H9 (cell line): ENCODE measurements at regions not wholly inside any gene's neighbourhood (a gene's known extent, or its start where the extent isn't known, plus 50 kb on each side); places are given as distances from the start of the nearest gene placed in this dataset.

Experiments used
- DNase-seq: peaks from one replicate; pipeline ENCODE4 v3.0.0-alpha.2; 2017
- H2AFZ ChIP-seq: one replicate; pipeline ENCODE4 v1.6.1; 2013; ENCODE audit warnings: mild to moderate bottlenecking, low read length, control low read depth, moderate library complexity
- H2AK5ac ChIP-seq: 2 replicates; pipeline ENCODE4 v1.6.1; 2013; ENCODE audit warnings: low read length, control low read depth, mixed read lengths; ENCODE audit not compliant: insufficient read length
- H2BK120ac ChIP-seq: one replicate; pipeline ENCODE4 v1.6.1; 2013; ENCODE audit warnings: low read depth, mild to moderate bottlenecking, low read length, control low read depth, inconsistent platforms; ENCODE audit not compliant: poor library complexity, severe bottlenecking
- H2BK12ac ChIP-seq: 2 replicates; pipeline ENCODE4 v1.6.1; 2013; ENCODE audit warnings: low read length, control low read depth, mixed read lengths, low read depth; ENCODE audit not compliant: insufficient read length
- H2BK15ac ChIP-seq: 2 replicates; pipeline ENCODE4 v1.6.1; 2013; ENCODE audit warnings: low read depth, low read length, control low read depth
- H2BK20ac ChIP-seq: one replicate; pipeline ENCODE4 v1.6.1; 2013; ENCODE audit warnings: low read depth, mild to moderate bottlenecking, low read length, control low read depth, inconsistent platforms; ENCODE audit not compliant: poor library complexity, severe bottlenecking
- H2BK5ac ChIP-seq: 2 replicates; pipeline ENCODE4 v1.6.1; 2013; ENCODE audit warnings: low read length, control low read depth, mixed read lengths; ENCODE audit not compliant: insufficient read length
- H3K14ac ChIP-seq: 2 replicates; pipeline ENCODE4 v1.6.1; 2013; ENCODE audit warnings: low read length, control low read depth; ENCODE audit not compliant: insufficient read depth
- H3K18ac ChIP-seq: 2 replicates; pipeline ENCODE4 v1.6.1; 2013; ENCODE audit warnings: low read depth, mild to moderate bottlenecking, mixed read lengths, low read length, control low read depth; ENCODE audit not compliant: insufficient read length
- H3K23ac ChIP-seq: 2 replicates; pipeline ENCODE4 v1.6.1; 2013; ENCODE audit warnings: low read length, control low read depth, mixed read lengths, low read depth; ENCODE audit not compliant: insufficient read length
- H3K23me2 ChIP-seq: 2 replicates; pipeline ENCODE4 v1.6.1; 2013; ENCODE audit warnings: low read depth, mild to moderate bottlenecking, mixed read lengths, low read length, control low read depth; ENCODE audit not compliant: insufficient read length, poor library complexity, severe bottlenecking
- H3K27ac ChIP-seq: 2 replicates; pipeline ENCODE4 v1.5.1; 2013; ENCODE audit warnings: low read length, control low read depth, mixed read lengths, low read depth; ENCODE audit not compliant: insufficient read length
- H3K27me3 ChIP-seq: 2 replicates; pipeline ENCODE4 v1.6.1; 2013; ENCODE audit warnings: low read length, control low read depth, inconsistent platforms; ENCODE audit not compliant: insufficient read depth
- H3K4ac ChIP-seq: 2 replicates; pipeline ENCODE4 v1.6.1; 2013; ENCODE audit warnings: low read depth, mild to moderate bottlenecking, control low read depth, inconsistent platforms, low read length, moderate library complexity
- H3K4me1 ChIP-seq: 2 replicates; pipeline ENCODE4 v1.6.1; 2013; ENCODE audit warnings: low read length, control low read depth, inconsistent platforms; ENCODE audit not compliant: insufficient read depth
- H3K4me2 ChIP-seq: 2 replicates; pipeline ENCODE4 v1.6.1; 2013; ENCODE audit warnings: low read length, control low read depth, mixed read lengths; ENCODE audit not compliant: insufficient read length, insufficient read depth
- H3K56ac ChIP-seq: 2 replicates; pipeline ENCODE4 v1.6.1; 2013; ENCODE audit warnings: low read depth, mild to moderate bottlenecking, mixed read lengths, low read length, control low read depth; ENCODE audit not compliant: insufficient read length
- H3K79me1 ChIP-seq: 2 replicates; pipeline ENCODE4 v1.6.1; 2013; ENCODE audit warnings: low read depth, mild to moderate bottlenecking, moderate library complexity, low read length, control low read depth, inconsistent platforms; ENCODE audit not compliant: insufficient read depth, poor library complexity, severe bottlenecking
- H3K79me2 ChIP-seq: 2 replicates; pipeline ENCODE4 v1.6.1; 2013; ENCODE audit warnings: low read length, control low read depth, inconsistent platforms; ENCODE audit not compliant: insufficient read depth
- H3K9ac ChIP-seq: 2 replicates; pipeline ENCODE4 v1.6.1; 2013; ENCODE audit warnings: low read length, control low read depth, mixed read lengths; ENCODE audit not compliant: insufficient read length; ENCODE audit errors: extremely low read depth
- H3K9me3 ChIP-seq: one replicate; pipeline ENCODE4 v1.6.1; 2013; ENCODE audit warnings: low read depth, low read length, inconsistent platforms; ENCODE audit not compliant: control insufficient read depth
- H3T11ph ChIP-seq: one replicate; pipeline ENCODE4 v1.6.1; 2013; ENCODE audit warnings: mild to moderate bottlenecking, low read length, control low read depth, inconsistent platforms
- H4K20me1 ChIP-seq: one replicate; pipeline ENCODE4 v1.6.1; 2013; ENCODE audit not compliant: control insufficient read depth, insufficient read length, insufficient read depth
- H4K5ac ChIP-seq: 2 replicates; pipeline ENCODE4 v1.6.1; 2013; ENCODE audit warnings: low read depth, mild to moderate bottlenecking, mixed read lengths, low read length, control low read depth; ENCODE audit not compliant: insufficient read length
- H4K8ac ChIP-seq: replicated peaks from 2 replicates; pipeline ENCODE4 v1.6.1; 2013; ENCODE audit warnings: low read length, control low read depth, mixed read lengths, low read depth; ENCODE audit not compliant: insufficient read length
- H4K91ac ChIP-seq: 2 replicates; pipeline ENCODE4 v1.6.1; 2013; ENCODE audit warnings: low read depth, mild to moderate bottlenecking, moderate library complexity, mixed read lengths, low read length, control low read depth; ENCODE audit not compliant: insufficient read length
- H3K27ac Mint-ChIP-seq, 3 experiments: 2 replicates in 2 of 3; 3 replicates in 1 of 3; pipeline ENCODE4 v1.8.0; 2020 to 2021; ENCODE audit warnings: mixed read lengths in 3 of 3, mild to moderate bottlenecking in 1 of 3, moderate library complexity in 1 of 3
- H3K27me3 Mint-ChIP-seq: 2 replicates; pipeline ENCODE4 v1.8.0; 2021; ENCODE audit warnings: low read depth, mild to moderate bottlenecking, moderate library complexity, mixed read lengths
- H3K36me3 Mint-ChIP-seq, 3 experiments: 2 replicates in 2 of 3; 3 replicates in 1 of 3; pipeline ENCODE4 v1.8.0; 2020 to 2021; ENCODE audit warnings: low read depth in 3 of 3, mixed read lengths in 3 of 3; ENCODE audit not compliant: insufficient read depth in 1 of 3
- H3K4me1 Mint-ChIP-seq, 2 experiments: 2 replicates each; pipeline ENCODE4 v1.8.0; 2020; ENCODE audit warnings: mixed read lengths in 2 of 2
- H3K4me3 Mint-ChIP-seq, 2 experiments: 2 replicates in 1 of 2; 3 replicates in 1 of 2; pipeline ENCODE4 v1.8.0; 2020 to 2021; ENCODE audit warnings: mild to moderate bottlenecking in 2 of 2, mixed read lengths in 2 of 2, moderate library complexity in 1 of 2
- H3K9me3 Mint-ChIP-seq, 2 experiments: 2 replicates in 1 of 2; 3 replicates in 1 of 2; pipeline ENCODE4 v1.8.0; 2020; ENCODE audit warnings: mild to moderate bottlenecking in 2 of 2, mixed read lengths in 2 of 2, moderate library complexity in 1 of 2
- TF ChIP-seq, protein P1 (sequence below): fragments of 200-600 bp; sonication (generic); conservative IDR thresholded peaks from 3 replicates; pipeline ENCODE4 v1.8.0; 2021; ENCODE audit warnings: antibody characterized with exemption, mild to moderate bottlenecking

DNA sequence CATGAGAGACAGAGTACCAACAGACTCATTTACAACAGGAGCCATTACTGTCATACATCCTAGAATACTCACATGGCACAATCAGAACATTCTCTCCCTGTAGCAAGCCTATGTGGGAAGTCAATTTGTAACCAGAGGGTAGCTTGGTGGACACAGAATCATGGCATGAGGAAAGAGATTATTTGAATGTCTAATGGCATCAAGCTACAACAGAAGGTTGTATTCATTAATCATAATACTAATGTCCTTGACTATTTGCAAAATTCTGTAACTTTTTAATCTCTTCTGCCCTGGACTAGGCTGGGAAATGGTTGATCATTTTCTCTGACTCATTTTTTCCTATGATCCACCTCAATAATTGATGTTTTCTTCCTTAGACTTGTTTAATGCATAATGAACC, 345.2 kb upstream of the IL12A start:
- Histone ChIP-seq H3K9me3 (no peaks in the 10 kb centered on the region), H4K20me1 (no peaks in the 10 kb centered on the region), H3K56ac (no peak overlapping the region), H3K18ac (no peak overlapping the region), H4K8ac (no peak overlapping the region), H3K79me2 (peaks cover 2% of the 10 kb centered on the region; the same call in 1 of the 2 replicates), H3K23ac (no peak overlapping the region), H3K4me1 (0 out of 2 replicates have a peak, but pooled peaks cover 3% of the 10 kb centered on the region), H3K4ac (no peak overlapping the region), H3K4me2 (no peak overlapping the region), H3T11ph (no peak overlapping the region), H2BK20ac (no peak overlapping the region), H2BK120ac (no peak overlapping the region), H2BK15ac (no peak overlapping the region), H3K27me3 (no peaks in the 10 kb centered on the region; the same call in 1 of the 2 replicates), H2AFZ (no peak overlapping the region), H3K9ac (no peak overlapping the region), H4K91ac (no peak overlapping the region), H2BK5ac (no peak overlapping the region), H4K5ac (no peak overlapping the region), H2BK12ac (no peak overlapping the region), H3K23me2 (no peaks in the 10 kb centered on the region), H3K14ac (no peak overlapping the region), H2AK5ac (no peak overlapping the region), H3K27ac (no peak overlapping the region), H3K79me1 (no peaks in the 10 kb centered on the region)
- no peak for DNase-seq
- TF ChIP-seq, protein P1, sequence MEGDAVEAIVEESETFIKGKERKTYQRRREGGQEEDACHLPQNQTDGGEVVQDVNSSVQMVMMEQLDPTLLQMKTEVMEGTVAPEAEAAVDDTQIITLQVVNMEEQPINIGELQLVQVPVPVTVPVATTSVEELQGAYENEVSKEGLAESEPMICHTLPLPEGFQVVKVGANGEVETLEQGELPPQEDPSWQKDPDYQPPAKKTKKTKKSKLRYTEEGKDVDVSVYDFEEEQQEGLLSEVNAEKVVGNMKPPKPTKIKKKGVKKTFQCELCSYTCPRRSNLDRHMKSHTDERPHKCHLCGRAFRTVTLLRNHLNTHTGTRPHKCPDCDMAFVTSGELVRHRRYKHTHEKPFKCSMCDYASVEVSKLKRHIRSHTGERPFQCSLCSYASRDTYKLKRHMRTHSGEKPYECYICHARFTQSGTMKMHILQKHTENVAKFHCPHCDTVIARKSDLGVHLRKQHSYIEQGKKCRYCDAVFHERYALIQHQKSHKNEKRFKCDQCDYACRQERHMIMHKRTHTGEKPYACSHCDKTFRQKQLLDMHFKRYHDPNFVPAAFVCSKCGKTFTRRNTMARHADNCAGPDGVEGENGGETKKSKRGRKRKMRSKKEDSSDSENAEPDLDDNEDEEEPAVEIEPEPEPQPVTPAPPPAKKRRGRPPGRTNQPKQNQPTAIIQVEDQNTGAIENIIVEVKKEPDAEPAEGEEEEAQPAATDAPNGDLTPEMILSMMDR, result no peak
- no peaks in the 10 kb centered on the region for H3K9me3 Mint-ChIP-seq
- H3K27ac Mint-ChIP-seq, result no peak overlapping the region
- H3K27me3 Mint-ChIP-seq, result no peaks in the 10 kb centered on the region
- H3K4me3 Mint-ChIP-seq, result no peak overlapping the region
- peaks cover 10% of the 10 kb centered on the region in 2 experiments for H3K4me1 Mint-ChIP-seq
- no peaks in the 10 kb centered on the region for H3K36me3 Mint-ChIP-seq
